ENCODE measurements at regions not wholly inside any gene's neighbourhood (a gene's known extent, or its start where the extent isn't known, plus 50 kb on each side); places are given as distances from the start of the nearest gene placed in this dataset.

GRCh38 chr12:102629262-102629888, 149.0 kb upstream of the IGF1 start:
- POLR2A ChIA-PET, result no interaction called here
- H3K4me1 ChIP-seq (ENCODE audit: control insufficient read depth, insufficient read depth, low read length), result no peaks in the 10 kb centered on the region
- no peak overlapping the region for H3K27ac ChIP-seq (ENCODE audit: extremely low read depth, low read depth, low read length)
- no peak overlapping the region for H3K4me3 ChIP-seq (ENCODE audit: low read depth, low read length)
- H3K36me3 ChIP-seq (ENCODE audit: control insufficient read depth in 2 of 2, insufficient read depth in 1 of 2, low read length in 2 of 2), result no peaks in the 10 kb centered on the region
- TF ChIP-seq, protein P1, sequence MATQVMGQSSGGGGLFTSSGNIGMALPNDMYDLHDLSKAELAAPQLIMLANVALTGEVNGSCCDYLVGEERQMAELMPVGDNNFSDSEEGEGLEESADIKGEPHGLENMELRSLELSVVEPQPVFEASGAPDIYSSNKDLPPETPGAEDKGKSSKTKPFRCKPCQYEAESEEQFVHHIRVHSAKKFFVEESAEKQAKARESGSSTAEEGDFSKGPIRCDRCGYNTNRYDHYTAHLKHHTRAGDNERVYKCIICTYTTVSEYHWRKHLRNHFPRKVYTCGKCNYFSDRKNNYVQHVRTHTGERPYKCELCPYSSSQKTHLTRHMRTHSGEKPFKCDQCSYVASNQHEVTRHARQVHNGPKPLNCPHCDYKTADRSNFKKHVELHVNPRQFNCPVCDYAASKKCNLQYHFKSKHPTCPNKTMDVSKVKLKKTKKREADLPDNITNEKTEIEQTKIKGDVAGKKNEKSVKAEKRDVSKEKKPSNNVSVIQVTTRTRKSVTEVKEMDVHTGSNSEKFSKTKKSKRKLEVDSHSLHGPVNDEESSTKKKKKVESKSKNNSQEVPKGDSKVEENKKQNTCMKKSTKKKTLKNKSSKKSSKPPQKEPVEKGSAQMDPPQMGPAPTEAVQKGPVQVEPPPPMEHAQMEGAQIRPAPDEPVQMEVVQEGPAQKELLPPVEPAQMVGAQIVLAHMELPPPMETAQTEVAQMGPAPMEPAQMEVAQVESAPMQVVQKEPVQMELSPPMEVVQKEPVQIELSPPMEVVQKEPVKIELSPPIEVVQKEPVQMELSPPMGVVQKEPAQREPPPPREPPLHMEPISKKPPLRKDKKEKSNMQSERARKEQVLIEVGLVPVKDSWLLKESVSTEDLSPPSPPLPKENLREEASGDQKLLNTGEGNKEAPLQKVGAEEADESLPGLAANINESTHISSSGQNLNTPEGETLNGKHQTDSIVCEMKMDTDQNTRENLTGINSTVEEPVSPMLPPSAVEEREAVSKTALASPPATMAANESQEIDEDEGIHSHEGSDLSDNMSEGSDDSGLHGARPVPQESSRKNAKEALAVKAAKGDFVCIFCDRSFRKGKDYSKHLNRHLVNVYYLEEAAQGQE (tag by site-specific recombination; IDR thresholded peaks at IDR 0.05), result no peak
- TF ChIP-seq ZNF473 (tag by site-specific recombination; IDR thresholded peaks at IDR 0.05) (no peak), KLF16 (tag by site-specific recombination; IDR thresholded peaks at IDR 0.05) (no peak), ZNF777 (tag by site-specific recombination; IDR thresholded peaks at IDR 0.05; ENCODE audit: borderline replicate concordance) (no peak), ZBTB49 (tag by site-specific recombination; IDR thresholded peaks at IDR 0.05; ENCODE audit: low read depth) (no peak), ZBTB17 (tag by site-specific recombination; IDR thresholded peaks at IDR 0.05) (no peak), YY2 (tag by site-specific recombination; IDR thresholded peaks at IDR 0.05) (no peak), TRIM28 (IDR thresholded peaks at IDR 0.05; ENCODE audit: borderline replicate concordance, low read length) (no peak), ZBTB21 (tag by site-specific recombination; IDR thresholded peaks at IDR 0.05) (no peak)
- TF ChIP-seq, protein P2, sequence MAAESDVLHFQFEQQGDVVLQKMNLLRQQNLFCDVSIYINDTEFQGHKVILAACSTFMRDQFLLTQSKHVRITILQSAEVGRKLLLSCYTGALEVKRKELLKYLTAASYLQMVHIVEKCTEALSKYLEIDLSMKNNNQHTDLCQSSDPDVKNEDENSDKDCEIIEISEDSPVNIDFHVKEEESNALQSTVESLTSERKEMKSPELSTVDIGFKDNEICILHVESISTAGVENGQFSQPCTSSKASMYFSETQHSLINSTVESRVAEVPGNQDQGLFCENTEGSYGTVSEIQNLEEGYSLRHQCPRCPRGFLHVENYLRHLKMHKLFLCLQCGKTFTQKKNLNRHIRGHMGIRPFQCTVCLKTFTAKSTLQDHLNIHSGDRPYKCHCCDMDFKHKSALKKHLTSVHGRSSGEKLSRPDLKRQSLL (tag by site-specific recombination; IDR thresholded peaks at IDR 0.05), result no peak
- TF ChIP-seq, protein P3, sequence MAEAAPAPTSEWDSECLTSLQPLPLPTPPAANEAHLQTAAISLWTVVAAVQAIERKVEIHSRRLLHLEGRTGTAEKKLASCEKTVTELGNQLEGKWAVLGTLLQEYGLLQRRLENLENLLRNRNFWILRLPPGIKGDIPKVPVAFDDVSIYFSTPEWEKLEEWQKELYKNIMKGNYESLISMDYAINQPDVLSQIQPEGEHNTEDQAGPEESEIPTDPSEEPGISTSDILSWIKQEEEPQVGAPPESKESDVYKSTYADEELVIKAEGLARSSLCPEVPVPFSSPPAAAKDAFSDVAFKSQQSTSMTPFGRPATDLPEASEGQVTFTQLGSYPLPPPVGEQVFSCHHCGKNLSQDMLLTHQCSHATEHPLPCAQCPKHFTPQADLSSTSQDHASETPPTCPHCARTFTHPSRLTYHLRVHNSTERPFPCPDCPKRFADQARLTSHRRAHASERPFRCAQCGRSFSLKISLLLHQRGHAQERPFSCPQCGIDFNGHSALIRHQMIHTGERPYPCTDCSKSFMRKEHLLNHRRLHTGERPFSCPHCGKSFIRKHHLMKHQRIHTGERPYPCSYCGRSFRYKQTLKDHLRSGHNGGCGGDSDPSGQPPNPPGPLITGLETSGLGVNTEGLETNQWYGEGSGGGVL (tag by site-specific recombination; IDR thresholded peaks at IDR 0.05), result no peak
- H3K9me3 ChIP-seq (ENCODE audit: control insufficient read depth, insufficient read depth, low read depth, low read length), result no peaks in the 10 kb centered on the region
- CTCF ChIA-PET, result no interaction called here

GRCh38 chr12:102625819-102626218, 145.5 kb upstream of the IGF1 start:
- H3K9me3 ChIP-seq (ENCODE audit: control insufficient read depth, insufficient read depth, low read depth, low read length), result no peaks in the 10 kb centered on the region
- ChIA-PET CTCF (no interaction called here), POLR2A (no interaction called here)
- no peak overlapping the region for H3K4me3 ChIP-seq (ENCODE audit: low read depth, low read length)
- H3K36me3 ChIP-seq (ENCODE audit: control insufficient read depth in 2 of 2, insufficient read depth in 1 of 2, low read length in 2 of 2), result no peaks in the 10 kb centered on the region
- no peak overlapping the region for H3K27ac ChIP-seq (ENCODE audit: extremely low read depth, low read depth, low read length)
- no peaks in the 10 kb centered on the region for H3K4me1 ChIP-seq (ENCODE audit: control insufficient read depth, insufficient read depth, low read length)
- TF ChIP-seq, protein P4, sequence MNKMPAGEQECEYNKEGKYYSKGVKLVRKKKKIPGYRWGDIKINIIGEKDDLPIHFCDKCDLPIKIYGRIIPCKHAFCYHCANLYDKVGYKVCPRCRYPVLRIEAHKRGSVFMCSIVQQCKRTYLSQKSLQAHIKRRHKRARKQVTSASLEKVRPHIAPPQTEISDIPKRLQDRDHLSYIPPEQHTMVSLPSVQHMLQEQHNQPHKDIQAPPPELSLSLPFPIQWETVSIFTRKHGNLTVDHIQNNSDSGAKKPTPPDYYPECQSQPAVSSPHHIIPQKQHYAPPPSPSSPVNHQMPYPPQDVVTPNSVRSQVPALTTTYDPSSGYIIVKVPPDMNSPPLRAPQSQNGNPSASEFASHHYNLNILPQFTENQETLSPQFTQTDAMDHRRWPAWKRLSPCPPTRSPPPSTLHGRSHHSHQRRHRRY (tag by site-specific recombination; IDR thresholded peaks at IDR 0.05), result no peak
- TF ChIP-seq ZNF558 (tag by site-specific recombination; IDR thresholded peaks at IDR 0.05) (no peak), ZNF280D (tag by site-specific recombination; IDR thresholded peaks at IDR 0.05) (no peak), ZBTB21 (tag by site-specific recombination; IDR thresholded peaks at IDR 0.05) (no peak), ZNF16 (tag by site-specific recombination; IDR thresholded peaks at IDR 0.05; ENCODE audit: low read depth) (no peak), ZNF214 (tag by site-specific recombination; IDR thresholded peaks at IDR 0.05; ENCODE audit: borderline replicate concordance) (no peak), ZNF223 (tag by site-specific recombination; IDR thresholded peaks at IDR 0.05) (no peak), SETDB1 (IDR thresholded peaks at IDR 0.05; ENCODE audit: insufficient read length, low read length) (no peak), ZFP41 (tag by site-specific recombination; IDR thresholded peaks at IDR 0.05; ENCODE audit: borderline replicate concordance) (no peak), ZNF24 (tag by site-specific recombination; IDR thresholded peaks at IDR 0.05) (no peak), SP7 (tag by site-specific recombination; IDR thresholded peaks at IDR 0.05) (no peak)
